Heart left ventricle (tissue), 16 donors: ENCODE measurements at regions not wholly inside any gene's neighbourhood (a gene's known extent, or its start where the extent isn't known, plus 50 kb on each side); places are given as distances from the start of the nearest gene placed in this dataset.

Experiments used
- ATAC-seq, 4 donors: fragments of 200-7000 bp; cut with Tn5 transposase; one replicate each; pipeline ENCODE4 v1.9.1; 2020 to 2022; ENCODE audit warnings: moderate library complexity in 4 of 4, mild to moderate bottlenecking in 3 of 4, moderate number of reproducible peaks in 1 of 4
- DNase-seq, 5 donors: peaks; one replicate each; pipeline ENCODE4 v3.0.0-alpha.2; 2020
- H3K27ac ChIP-seq, 12 donors: fragments of 200-600 bp; sonication (generic) in 4 of 12; one replicate each; pipeline versions ENCODE4 v1.5.0 to v1.8.0; 2016 to 2022; ENCODE audit warnings: mild to moderate bottlenecking in 2 of 12
- H3K27me3 ChIP-seq, 9 donors: fragments of 200-600 bp; sonication (generic) in 2 of 9; one replicate each; pipeline versions ENCODE4 v1.5.1 to v1.8.0; 2016 to 2022; ENCODE audit warnings: mild to moderate bottlenecking in 3 of 9
- H3K36me3 ChIP-seq, 9 donors: fragments of 200-600 bp; sonication (generic) in 2 of 9; one replicate each; pipeline versions ENCODE4 v1.5.0 to v1.8.0; 2018 to 2022; ENCODE audit warnings: mild to moderate bottlenecking in 2 of 9
- H3K4me1 ChIP-seq, 12 donors: fragments of 200-600 bp; sonication (generic) in 4 of 12; one replicate each; pipeline versions ENCODE4 v1.5.0 to v1.8.0; 2016 to 2022; ENCODE audit warnings: mild to moderate bottlenecking in 3 of 12
- H3K4me3 ChIP-seq, 12 donors: fragments of 200-600 bp; sonication (generic) in 4 of 12; one replicate each; pipeline versions ENCODE4 v1.5.0 to v1.8.0; 2017 to 2022; ENCODE audit warnings: mild to moderate bottlenecking in 9 of 12, moderate library complexity in 4 of 12
- H3K9me3 ChIP-seq, 12 donors: fragments of 200-600 bp; sonication (generic) in 4 of 12; one replicate each; pipeline versions ENCODE4 v1.5.0 to v1.8.0; 2016 to 2022; ENCODE audit warnings: mild to moderate bottlenecking in 1 of 12
- CTCF ChIP-seq, 12 donors: fragments of 200-600 bp; sonication (generic) in 4 of 12; IDR thresholded peaks; one replicate each; pipeline versions ENCODE4 v1.5.0 to v1.8.0; 2018 to 2022; ENCODE audit warnings: antibody characterized with exemption in 12 of 12, mild to moderate bottlenecking in 5 of 12
- POLR2A ChIP-seq, 2 donors: fragments of 450-650 bp; IDR thresholded peaks; one replicate each; pipeline ENCODE4 v1.6.1; 2017; ENCODE audit warnings: antibody characterized with exemption in 2 of 2, mild to moderate bottlenecking in 2 of 2, moderate library complexity in 2 of 2
- WGBS, 4 donors: extraction: QIAGEN DNeasy Blood & Tissue Kit in 2 of 4; methylation state at CpG; one replicate each; pipeline versions ENCODE4 v1.1.5 to v1.1.7; 2013 to 2018; 5-methylcytosine and 5-hydroxymethylcytosine counted together
- intact Hi-C, 10 donors: fragments of 100-400 bp; cut with DNase I; formaldehyde crosslinking; loops; one replicate each; pipeline versions ENCODE4 v1.11.1 to v1.14.2; 2022
- donor health status: ischemic (EF 13 %, LVEDD 7.1; RV severe dilation, severe dysfunction).
- donor health status: healthy with polysubstance abuse.
- donor health status: DM: no; HTN: yes; CAD: no.
- donor health status: DM: no; HTN: no; CAD: no.
- donor health status: ischemic (EF 25% LVEDD 6.9; RV normal size, moderate dysfunction).
- donor health status: ischemic (EF 25% LVEDD 5.7; RV mildly dilated, moderate dysfunction).
- donor health status: healthy.
- donor health status: DM: yes; HTN: yes; CAD: no.
- donor health status: ischemic (EF 35%, LVEDD 5.7; RV mildly dilated, moderate dysfunction).
- donor health status: nonischemic (EF 11% LVEDD 7.7; RV severe dilation, severe dysfunction).
- donor health status: DM: yes; HTN: yes; CAD: no.
- donor health status: PGD.
- donor health status: ischemic (EF 29% LVEDD 5.4; RV normal size, mild dysfunction).
- donor health status: nonischemic (EF 23%, LVEDD 6.1; RV moderate dilation, normal function).

GRCh38 chr6:123747515-123747914 is 56.1 kb upstream of the NKAIN2 start:
- ATAC-seq (no peak), DNase-seq (no peak)
- Histone ChIP-seq H3K27me3 (no peaks in the 10 kb centered on the region), H3K9me3 (no peaks in the 10 kb centered on the region), H3K4me1 (no peaks in the 10 kb centered on the region), H3K36me3 (no peaks in the 10 kb centered on the region), H3K4me3 (no peak overlapping the region), H3K27ac (no peak overlapping the region)
- TF ChIP-seq POLR2A (IDR thresholded peaks at IDR 0.05), result no peak
- TF ChIP-seq CTCF (IDR thresholded peaks at IDR 0.05), result no peak
- intact Hi-C loops, result no loop called here

GRCh38 chr6:123745895-123746294 is 57.8 kb upstream of the NKAIN2 start:
- no peak for DNase-seq
- no peak overlapping the region for H3K27ac ChIP-seq
- 81 to 89% (median 81%) methylated on average over 2 of the region's 2 CpGs for WGBS, 4 donors
- no peaks in the 10 kb centered on the region for H3K4me1 ChIP-seq
- H3K27me3 ChIP-seq, result no peaks in the 10 kb centered on the region
- no peaks in the 10 kb centered on the region for H3K36me3 ChIP-seq
- no peak for TF ChIP-seq CTCF (IDR thresholded peaks at IDR 0.05)
- no peak for TF ChIP-seq POLR2A (IDR thresholded peaks at IDR 0.05)
- H3K9me3 ChIP-seq, result no peaks in the 10 kb centered on the region
- intact Hi-C loops, result no loop called here
- no peak overlapping the region for H3K4me3 ChIP-seq
- no peak for ATAC-seq

- no peak overlapping the region for H3K4me3 ChIP-seq
- TF ChIP-seq POLR2A (IDR thresholded peaks at IDR 0.05) (no peak), CTCF (IDR thresholded peaks at IDR 0.05) (no peak)
- H3K36me3 ChIP-seq, result no peaks in the 10 kb centered on the region
- no peaks in the 10 kb centered on the region for H3K4me1 ChIP-seq
- H3K9me3 ChIP-seq, result no peaks in the 10 kb centered on the region
- ATAC-seq, result no peak
- intact Hi-C loops, result no loop called here
- H3K27me3 ChIP-seq, result no peaks in the 10 kb centered on the region
- no peak overlapping the region for H3K27ac ChIP-seq
- no peak for DNase-seq
- 46 to 63% (median 55%) methylated on average over 2 of the region's 2 CpGs for WGBS, 4 donors
Observed at GRCh38 chr6:123744840-123745239, 58.8 kb upstream of the NKAIN2 start.

GRCh38 chr6:123742626-123743025 is 61.0 kb upstream of the NKAIN2 start:
- TF ChIP-seq CTCF (IDR thresholded peaks at IDR 0.05) (no peak), POLR2A (IDR thresholded peaks at IDR 0.05) (no peak)
- H3K27ac ChIP-seq, result no peak overlapping the region
- H3K4me1 ChIP-seq, result no peaks in the 10 kb centered on the region
- intact Hi-C loops, result no loop called here
- H3K27me3 ChIP-seq, result no peaks in the 10 kb centered on the region
- H3K36me3 ChIP-seq, result no peaks in the 10 kb centered on the region
- ATAC-seq, result no peak
- H3K4me3 ChIP-seq, result no peak overlapping the region
- DNase-seq, result no peak
- no peaks in the 10 kb centered on the region for H3K9me3 ChIP-seq
